ENCODE measurements at regions not wholly inside any gene's neighbourhood (a gene's known extent, or its start where the extent isn't known, plus 50 kb on each side); places are given as distances from the start of the nearest gene placed in this dataset.

DNA sequence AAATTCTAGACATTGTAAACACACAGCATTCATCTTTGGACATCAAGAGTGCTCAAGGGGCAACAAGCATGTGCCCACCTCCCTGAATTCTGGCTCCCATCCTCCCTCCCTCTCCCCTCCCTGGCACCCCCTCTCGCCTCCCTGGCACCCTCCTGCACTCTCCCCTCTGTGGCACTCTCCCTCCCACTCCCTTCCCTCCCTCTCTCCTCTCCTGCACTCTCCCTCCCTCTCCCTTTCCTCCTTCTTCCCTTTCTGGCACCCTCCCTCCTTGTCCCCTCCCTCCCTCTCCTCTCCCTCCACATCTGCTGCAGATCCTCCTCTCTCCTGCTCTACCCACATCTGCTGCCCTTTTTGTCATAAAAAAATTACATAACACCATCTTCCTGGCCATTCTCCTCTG, 113.0 kb upstream of the SLC22A23 start:
- in situ Hi-C loops (cut with HindIII; ENCODE audit: low pct_unique_long_range_greater_than_20kb, low sequenced_read_pairs): no loop called here
- TF ChIP-seq JUND (IDR thresholded peaks at IDR 0.05; ENCODE audit: low read depth): no peak
- no peak for DNase-seq (ENCODE audit: low read depth in 1 of 2, low spot score in 1 of 2)

DNA sequence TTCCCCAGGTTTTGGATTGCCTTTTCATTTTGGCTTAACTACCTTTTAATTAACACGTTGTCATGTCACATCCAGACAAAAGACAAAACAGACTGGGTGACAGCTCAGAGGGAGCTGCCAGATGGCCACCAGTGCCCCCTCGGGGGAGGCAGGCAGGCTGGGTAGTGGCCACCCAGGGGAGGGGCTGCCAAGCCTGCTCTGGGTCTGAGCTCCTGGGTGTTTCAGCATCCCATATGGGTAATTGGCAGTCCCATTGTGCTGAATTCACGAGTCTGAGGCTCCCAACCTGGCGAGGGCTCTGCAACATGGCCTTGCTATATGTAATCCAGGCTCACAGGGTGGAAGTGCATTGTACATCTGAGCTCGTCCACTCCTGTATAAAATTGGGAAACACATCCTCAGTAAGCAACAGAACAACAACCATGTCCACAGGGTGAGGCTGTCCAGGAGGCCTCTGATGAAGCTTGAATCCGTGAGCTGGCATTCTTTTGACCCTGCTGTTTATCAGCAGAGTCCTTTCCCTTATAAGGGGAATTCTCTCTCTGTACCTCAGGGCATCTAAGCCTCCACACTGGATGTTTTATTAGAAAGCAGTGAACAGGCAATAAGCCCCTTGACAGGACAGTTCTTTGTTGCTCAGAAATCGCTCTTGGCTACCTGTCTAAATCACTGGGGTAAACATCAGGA, 111.7 kb upstream of the SLC22A23 start:
- in situ Hi-C loops (cut with HindIII; ENCODE audit: low pct_unique_long_range_greater_than_20kb, low sequenced_read_pairs): no loop called here
- no peak for DNase-seq (ENCODE audit: low read depth in 1 of 2, low spot score in 1 of 2)
- no peak for TF ChIP-seq JUND (IDR thresholded peaks at IDR 0.05; ENCODE audit: low read depth)

- in situ Hi-C loops (cut with HindIII; ENCODE audit: low pct_unique_long_range_greater_than_20kb, low sequenced_read_pairs): no loop called here
Measured at GRCh38 chr6:3566812-3567211, 110.0 kb upstream of the SLC22A23 start.

DNA sequence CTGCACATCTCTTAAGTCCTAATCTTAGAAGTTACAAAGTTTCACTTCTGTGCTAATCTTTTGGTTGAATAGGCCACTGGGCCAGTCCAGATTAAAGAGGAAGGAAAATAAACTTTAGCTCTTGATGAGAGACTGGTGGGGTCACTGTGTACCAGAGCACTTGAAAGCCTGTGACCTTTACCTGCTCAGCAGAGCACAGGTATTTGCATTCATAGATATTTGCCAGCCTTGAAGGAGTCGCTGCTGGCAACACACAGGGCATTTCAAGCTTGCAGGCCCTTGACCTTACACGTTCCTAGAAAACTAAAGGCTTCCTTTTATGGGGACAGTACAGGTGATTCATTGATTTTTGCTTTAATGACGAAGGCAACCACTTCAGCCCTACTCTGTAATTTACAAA, 108.4 kb upstream of the SLC22A23 start:
- in situ Hi-C loops (cut with HindIII; ENCODE audit: low pct_unique_long_range_greater_than_20kb, low sequenced_read_pairs): no loop called here
- peak in 1 of 2 experiments; percentile 20 for DNase-seq (ENCODE audit: low read depth in 1 of 2, low spot score in 1 of 2)
- no peak for TF ChIP-seq JUND (IDR thresholded peaks at IDR 0.05; ENCODE audit: low read depth)

More at GRCh38 chr6:3566812-3567211, 110.0 kb upstream of the SLC22A23 start:
- DNase-seq (ENCODE audit: low read depth in 1 of 2, low spot score in 1 of 2): no peak
- no peak for TF ChIP-seq JUND (IDR thresholded peaks at IDR 0.05; ENCODE audit: low read depth)

GRCh38 chr6:3561725-3562124, 104.9 kb upstream of the SLC22A23 start:
- no peak for TF ChIP-seq JUND (IDR thresholded peaks at IDR 0.05; ENCODE audit: low read depth)
- in situ Hi-C loops (cut with HindIII; ENCODE audit: low pct_unique_long_range_greater_than_20kb, low sequenced_read_pairs): no loop called here
- DNase-seq (ENCODE audit: low read depth in 1 of 2, low spot score in 1 of 2): peak in 1 of 2 experiments; percentile 50

- no peak for TF ChIP-seq JUND (IDR thresholded peaks at IDR 0.05; ENCODE audit: low read depth)
- in situ Hi-C loops (cut with HindIII; ENCODE audit: low pct_unique_long_range_greater_than_20kb, low sequenced_read_pairs): no loop called here
- no peak for DNase-seq (ENCODE audit: low read depth in 1 of 2, low spot score in 1 of 2)
Measured at GRCh38 chr6:3560211-3560610, 103.4 kb upstream of the SLC22A23 start.

GRCh38 chr6:3559561-3559960, 102.7 kb upstream of the SLC22A23 start:
- no peak for TF ChIP-seq JUND (IDR thresholded peaks at IDR 0.05; ENCODE audit: low read depth)
- in situ Hi-C loops (cut with HindIII; ENCODE audit: low pct_unique_long_range_greater_than_20kb, low sequenced_read_pairs): no loop called here
- DNase-seq (ENCODE audit: low read depth in 1 of 2, low spot score in 1 of 2): no peak

GRCh38 chr6:3557336-3557735, 100.5 kb upstream of the SLC22A23 start:
- DNase-seq (ENCODE audit: low read depth in 1 of 2, low spot score in 1 of 2): no peak
- in situ Hi-C loops (cut with HindIII; ENCODE audit: low pct_unique_long_range_greater_than_20kb, low sequenced_read_pairs): no loop called here
- no peak for TF ChIP-seq JUND (IDR thresholded peaks at IDR 0.05; ENCODE audit: low read depth)

DNA sequence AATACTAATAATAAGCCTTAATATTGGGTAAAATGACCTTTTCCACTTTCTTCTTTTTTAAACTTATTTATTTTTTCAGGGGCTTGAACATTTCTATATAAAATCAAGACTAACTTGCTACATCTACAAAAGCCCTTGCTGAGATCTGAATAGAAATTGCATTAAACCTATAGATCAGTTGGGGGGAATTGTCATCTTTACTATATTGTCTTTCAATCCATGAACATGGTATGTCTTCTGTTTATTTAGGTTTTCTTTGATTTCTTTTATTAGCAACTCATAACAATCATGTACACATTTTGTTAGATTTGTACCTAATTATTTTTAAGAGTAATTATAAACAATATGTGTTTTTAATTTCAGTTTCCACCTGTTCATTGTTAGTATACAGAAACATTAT, 96.4 kb upstream of the SLC22A23 start:
- in situ Hi-C loops (cut with HindIII; ENCODE audit: low pct_unique_long_range_greater_than_20kb, low sequenced_read_pairs): no loop called here
- DNase-seq (ENCODE audit: low read depth in 1 of 2, low spot score in 1 of 2): no peak
- TF ChIP-seq JUND (IDR thresholded peaks at IDR 0.05; ENCODE audit: low read depth): no peak

DNA sequence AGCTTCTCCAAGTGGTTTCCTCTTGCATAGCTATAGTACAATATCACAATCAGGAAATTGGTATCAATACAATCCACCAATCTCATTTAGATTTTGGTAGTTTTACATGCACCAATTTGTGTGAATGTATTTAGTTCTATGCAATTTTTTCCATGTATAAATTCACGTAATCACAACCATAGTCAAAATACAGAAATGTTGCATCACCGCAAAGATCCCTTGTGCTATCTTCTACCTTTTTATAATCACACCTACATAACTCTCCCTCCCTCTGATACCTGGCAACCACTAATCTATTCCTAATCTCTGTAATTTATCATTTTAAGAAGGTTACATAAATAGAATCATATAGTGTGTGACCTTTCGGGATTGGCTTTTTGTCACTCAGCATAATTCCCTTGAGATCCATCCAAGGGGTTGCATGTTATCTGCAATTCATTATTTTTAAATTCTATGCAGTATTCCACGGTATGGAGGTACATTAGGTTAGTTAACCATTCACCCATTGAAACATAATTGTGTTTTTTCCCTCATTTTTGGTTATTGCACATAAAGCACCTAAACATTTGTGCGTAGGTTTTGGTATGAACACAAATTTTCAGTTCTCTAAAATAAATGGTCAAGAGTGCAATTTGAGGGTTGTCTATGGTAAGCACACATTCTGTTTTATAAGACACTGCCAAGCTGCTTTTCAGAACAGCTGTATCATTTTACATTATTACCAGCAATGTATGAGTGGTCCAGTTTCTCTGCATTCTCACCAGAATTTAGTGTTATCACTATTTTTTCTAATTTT, 95.1 kb upstream of the SLC22A23 start:
- TF ChIP-seq JUND (IDR thresholded peaks at IDR 0.05; ENCODE audit: low read depth): no peak
- in situ Hi-C loops (cut with HindIII; ENCODE audit: low pct_unique_long_range_greater_than_20kb, low sequenced_read_pairs): no loop called here
- DNase-seq (ENCODE audit: low read depth in 1 of 2, low spot score in 1 of 2): no peak

DNA sequence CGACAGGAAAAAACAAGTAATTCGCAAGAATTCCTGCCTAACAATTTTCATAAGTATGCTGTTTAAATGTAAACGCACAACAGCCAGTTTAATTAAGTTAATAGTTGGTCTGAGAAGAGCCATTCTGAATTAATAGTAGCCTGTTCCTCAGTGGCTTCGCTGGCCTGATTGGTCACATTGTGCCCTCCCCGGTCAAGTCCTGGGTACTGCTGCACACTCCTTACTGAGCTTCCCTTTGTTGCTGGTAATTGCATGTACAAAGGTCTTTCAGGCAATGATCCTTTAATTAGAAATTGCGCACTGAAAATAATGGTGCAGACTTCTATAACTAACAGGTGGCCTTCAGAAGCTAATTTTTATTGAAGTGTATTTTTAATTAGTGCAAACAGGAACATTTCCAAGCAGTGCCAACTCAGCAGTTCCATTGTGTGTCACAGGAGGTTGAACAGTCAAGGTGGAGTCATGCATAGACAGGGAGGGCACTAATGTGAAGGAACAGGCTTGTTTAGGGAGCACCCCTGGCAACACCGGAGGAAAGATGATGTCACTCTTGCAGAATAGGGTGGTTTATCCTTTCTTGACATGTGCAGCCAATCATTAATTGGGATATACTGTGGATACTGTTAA, 92.6 kb upstream of the SLC22A23 start:
- DNase-seq (ENCODE audit: low read depth in 1 of 2, low spot score in 1 of 2): no peak
- in situ Hi-C loops (cut with HindIII; ENCODE audit: low pct_unique_long_range_greater_than_20kb, low sequenced_read_pairs): no loop called here
- TF ChIP-seq JUND (IDR thresholded peaks at IDR 0.05; ENCODE audit: low read depth): no peak

GRCh38 chr6:3546121-3546520, 89.3 kb upstream of the SLC22A23 start:
- in situ Hi-C loops (cut with HindIII; ENCODE audit: low pct_unique_long_range_greater_than_20kb, low sequenced_read_pairs): no loop called here
- DNase-seq (ENCODE audit: low read depth in 1 of 2, low spot score in 1 of 2): no peak
- TF ChIP-seq JUND (IDR thresholded peaks at IDR 0.05; ENCODE audit: low read depth): no peak

- DNase-seq (ENCODE audit: low read depth in 1 of 2, low spot score in 1 of 2): no peak
- in situ Hi-C loops (cut with HindIII; ENCODE audit: low pct_unique_long_range_greater_than_20kb, low sequenced_read_pairs): no loop called here
- TF ChIP-seq JUND (IDR thresholded peaks at IDR 0.05; ENCODE audit: low read depth): no peak
Measured at GRCh38 chr6:3545156-3545555, 88.3 kb upstream of the SLC22A23 start.

Data from T47D (cell line).